ENCODE measurements at regions not wholly inside any gene's neighbourhood (a gene's known extent, or its start where the extent isn't known, plus 50 kb on each side); places are given as distances from the start of the nearest gene placed in this dataset.

GRCh38 chr4:33188733-33189132, 2468.6 kb downstream of the PCDH7 start:
- DNase-seq (ENCODE audit: low read depth in 1 of 2, low spot score in 1 of 2), result no peak
- H3K36me3 ChIP-seq, result no peaks in the 10 kb centered on the region
- H3K27me3 ChIP-seq, result no peaks in the 10 kb centered on the region
- no peak overlapping the region for H3K27ac ChIP-seq
- H3K4me1 ChIP-seq (ENCODE audit: low read depth), result no peaks in the 10 kb centered on the region
- H3K9me3 ChIP-seq (ENCODE audit: low read depth), result no peaks in the 10 kb centered on the region
- H3K4me3 ChIP-seq, result no peak overlapping the region
- TF ChIP-seq, protein P1, sequence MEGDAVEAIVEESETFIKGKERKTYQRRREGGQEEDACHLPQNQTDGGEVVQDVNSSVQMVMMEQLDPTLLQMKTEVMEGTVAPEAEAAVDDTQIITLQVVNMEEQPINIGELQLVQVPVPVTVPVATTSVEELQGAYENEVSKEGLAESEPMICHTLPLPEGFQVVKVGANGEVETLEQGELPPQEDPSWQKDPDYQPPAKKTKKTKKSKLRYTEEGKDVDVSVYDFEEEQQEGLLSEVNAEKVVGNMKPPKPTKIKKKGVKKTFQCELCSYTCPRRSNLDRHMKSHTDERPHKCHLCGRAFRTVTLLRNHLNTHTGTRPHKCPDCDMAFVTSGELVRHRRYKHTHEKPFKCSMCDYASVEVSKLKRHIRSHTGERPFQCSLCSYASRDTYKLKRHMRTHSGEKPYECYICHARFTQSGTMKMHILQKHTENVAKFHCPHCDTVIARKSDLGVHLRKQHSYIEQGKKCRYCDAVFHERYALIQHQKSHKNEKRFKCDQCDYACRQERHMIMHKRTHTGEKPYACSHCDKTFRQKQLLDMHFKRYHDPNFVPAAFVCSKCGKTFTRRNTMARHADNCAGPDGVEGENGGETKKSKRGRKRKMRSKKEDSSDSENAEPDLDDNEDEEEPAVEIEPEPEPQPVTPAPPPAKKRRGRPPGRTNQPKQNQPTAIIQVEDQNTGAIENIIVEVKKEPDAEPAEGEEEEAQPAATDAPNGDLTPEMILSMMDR (IDR thresholded peaks at IDR 0.05; ENCODE audit: low read depth, low read length), result no peak

- DNase-seq (ENCODE audit: low read depth in 1 of 2, low spot score in 1 of 2), result no peak
- no peaks in the 10 kb centered on the region for H3K36me3 ChIP-seq
- H3K27ac ChIP-seq, result no peak overlapping the region
- no peaks in the 10 kb centered on the region for H3K9me3 ChIP-seq (ENCODE audit: low read depth)
- H3K4me1 ChIP-seq (ENCODE audit: low read depth), result no peaks in the 10 kb centered on the region
- no peaks in the 10 kb centered on the region for H3K27me3 ChIP-seq
- TF ChIP-seq, protein P1 (IDR thresholded peaks at IDR 0.05; ENCODE audit: low read depth, low read length), result no peak
- H3K4me3 ChIP-seq, result no peak overlapping the region
Measured at GRCh38 chr4:33189169-33189568, 2469.0 kb downstream of the PCDH7 start.

DNA sequence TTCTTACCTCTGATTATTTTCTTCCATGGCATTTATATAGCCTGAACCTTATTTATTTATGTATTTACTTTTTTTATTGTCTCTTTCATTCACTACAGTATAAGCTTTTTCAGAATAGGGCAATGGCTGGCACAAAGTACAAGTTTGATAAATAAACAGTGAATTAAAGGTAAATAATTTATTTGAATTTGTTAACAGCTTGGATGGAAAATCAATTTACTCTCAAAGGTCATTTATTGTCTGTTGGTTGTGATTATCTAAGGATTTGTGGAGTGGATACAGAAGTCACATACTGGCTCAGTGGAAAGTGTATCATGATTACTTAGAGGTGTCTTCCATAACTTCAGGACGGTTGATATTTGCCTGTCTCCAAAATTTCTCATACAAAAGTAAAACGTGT, 2472.9 kb downstream of the PCDH7 start:
- no peak for DNase-seq (ENCODE audit: low read depth in 1 of 2, low spot score in 1 of 2)
- Histone ChIP-seq H3K4me3 (no peak overlapping the region), H3K27me3 (no peaks in the 10 kb centered on the region), H3K4me1 (ENCODE audit: low read depth) (no peaks in the 10 kb centered on the region), H3K36me3 (no peaks in the 10 kb centered on the region), H3K9me3 (ENCODE audit: low read depth) (no peaks in the 10 kb centered on the region), H3K27ac (no peak overlapping the region)
- TF ChIP-seq, protein P1 (IDR thresholded peaks at IDR 0.05; ENCODE audit: low read depth, low read length), result no peak

GRCh38 chr4:33200377-33200776, 2480.2 kb downstream of the PCDH7 start:
- Histone ChIP-seq H3K9me3 (ENCODE audit: low read depth) (no peaks in the 10 kb centered on the region), H3K4me3 (no peak overlapping the region), H3K4me1 (ENCODE audit: low read depth) (no peaks in the 10 kb centered on the region), H3K36me3 (no peaks in the 10 kb centered on the region), H3K27ac (no peak overlapping the region), H3K27me3 (no peaks in the 10 kb centered on the region)
- DNase-seq (ENCODE audit: low read depth in 1 of 2, low spot score in 1 of 2), result peak in 1 of 2 donors; percentile 0
- TF ChIP-seq, protein P1 (IDR thresholded peaks at IDR 0.05; ENCODE audit: low read depth, low read length), result no peak

- TF ChIP-seq, protein P1 (IDR thresholded peaks at IDR 0.05; ENCODE audit: low read depth, low read length), result no peak
- H3K27ac ChIP-seq, result no peak overlapping the region
- H3K4me1 ChIP-seq (ENCODE audit: low read depth), result no peaks in the 10 kb centered on the region
- no peak overlapping the region for H3K4me3 ChIP-seq
- H3K27me3 ChIP-seq, result no peaks in the 10 kb centered on the region
- no peaks in the 10 kb centered on the region for H3K9me3 ChIP-seq (ENCODE audit: low read depth)
- no peak for DNase-seq (ENCODE audit: low read depth in 1 of 2, low spot score in 1 of 2)
- H3K36me3 ChIP-seq, result no peaks in the 10 kb centered on the region
Measured at GRCh38 chr4:33218238-33218637, 2498.1 kb downstream of the PCDH7 start.

DNA sequence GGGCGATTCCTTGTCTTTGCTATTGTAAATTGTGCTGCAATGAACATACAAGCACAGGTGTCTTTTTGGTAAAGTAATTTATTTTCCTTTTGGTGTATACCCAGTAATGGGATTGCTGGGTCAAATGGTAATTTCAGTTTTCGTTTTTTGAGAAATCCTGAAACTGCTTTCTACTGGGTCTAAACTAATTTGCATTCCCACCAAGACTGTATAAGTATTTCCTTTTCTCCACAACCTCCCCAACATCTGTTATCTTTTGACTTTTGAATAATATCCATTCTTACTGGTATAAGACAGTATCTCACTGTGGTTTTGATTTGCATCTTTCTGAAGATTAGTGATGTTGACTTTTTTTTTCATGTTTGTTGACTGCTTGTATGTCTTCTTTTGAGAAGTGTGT, 2506.0 kb downstream of the PCDH7 start:
- H3K36me3 ChIP-seq, result no peaks in the 10 kb centered on the region
- H3K4me3 ChIP-seq, result no peak overlapping the region
- no peaks in the 10 kb centered on the region for H3K4me1 ChIP-seq (ENCODE audit: low read depth)
- DNase-seq (ENCODE audit: low read depth in 1 of 2, low spot score in 1 of 2), result no peak
- TF ChIP-seq, protein P1 (IDR thresholded peaks at IDR 0.05; ENCODE audit: low read depth, low read length), result no peak
- H3K27ac ChIP-seq, result no peak overlapping the region
- H3K27me3 ChIP-seq, result no peaks in the 10 kb centered on the region
- H3K9me3 ChIP-seq (ENCODE audit: low read depth), result no peaks in the 10 kb centered on the region
